HG02610 (cell line): ENCODE measurements at regions not wholly inside any gene's neighbourhood (a gene's known extent, or its start where the extent isn't known, plus 50 kb on each side); places are given as distances from the start of the nearest gene placed in this dataset.
"Not testable (repeated sequence)": the region's sequence is repeated elsewhere in the genome, so short reads cannot be mapped to it uniquely, and the experiment has no call there.

Source experiments
- ATAC-seq: cut with Tn5 transposase; IDR thresholded peaks from one replicate; pipeline ENCODE4 v1.9.1; 2021; ENCODE audit warnings: mild to moderate bottlenecking, moderate library complexity; ENCODE audit not compliant: unreplicated experiment

GRCh38 chr5:103800741-103801495 lies 238.3 kb upstream of the NUDT12 start:
- ATAC-seq, result no peak

- no peak for ATAC-seq
Observed at GRCh38 chr5:103793595-103794182, 231.1 kb upstream of the NUDT12 start.

- no peak for ATAC-seq
Observed at GRCh38 chr5:103785569-103785968, 223.0 kb upstream of the NUDT12 start.

- ATAC-seq, result no peak
Observed at GRCh38 chr5:103783669-103784068, 221.1 kb upstream of the NUDT12 start.

- ATAC-seq, result no peak
Observed at GRCh38 chr5:103780794-103781193, 218.2 kb upstream of the NUDT12 start.

GRCh38 chr5:103774721-103775120 lies 212.1 kb upstream of the NUDT12 start:
- ATAC-seq, result no peak

- no peak for ATAC-seq
Observed at GRCh38 chr5:103772248-103772647, 209.7 kb upstream of the NUDT12 start.

GRCh38 chr5:103764403-103764802 lies 201.8 kb upstream of the NUDT12 start:
- no peak for ATAC-seq

GRCh38 chr5:103758996-103759395 lies 196.4 kb upstream of the NUDT12 start:
- no peak for ATAC-seq

GRCh38 chr5:103755974-103756373 lies 193.4 kb upstream of the NUDT12 start:
- no peak for ATAC-seq

GRCh38 chr5:103745353-103746065 lies 182.9 kb upstream of the NUDT12 start:
- no peak for ATAC-seq

GRCh38 chr5:103744159-103744558 lies 181.6 kb upstream of the NUDT12 start:
- no peak for ATAC-seq

GRCh38 chr5:103743421-103743820 lies 180.8 kb upstream of the NUDT12 start:
- ATAC-seq, result no peak

- no peak for ATAC-seq
Observed at GRCh38 chr5:103741984-103742383, 179.4 kb upstream of the NUDT12 start.

GRCh38 chr5:103736343-103736742 lies 173.8 kb upstream of the NUDT12 start:
- ATAC-seq, result not testable (repeated sequence)

- ATAC-seq, result no peak
Observed at GRCh38 chr5:103724271-103724670, 161.7 kb upstream of the NUDT12 start.

GRCh38 chr5:103721183-103721582 lies 158.6 kb upstream of the NUDT12 start:
- no peak for ATAC-seq

- no peak for ATAC-seq
Observed at GRCh38 chr5:103718108-103718507, 155.5 kb upstream of the NUDT12 start.

- no peak for ATAC-seq
Observed at GRCh38 chr5:103708601-103709000, 146.0 kb upstream of the NUDT12 start.

- ATAC-seq, result no peak
Observed at GRCh38 chr5:103706939-103707682, 144.5 kb upstream of the NUDT12 start.

GRCh38 chr5:103703617-103704016 lies 141.0 kb upstream of the NUDT12 start:
- ATAC-seq, result no peak
